ENCODE measurements at regions not wholly inside any gene's neighbourhood (a gene's known extent, or its start where the extent isn't known, plus 50 kb on each side); places are given as distances from the start of the nearest gene placed in this dataset.

DNA sequence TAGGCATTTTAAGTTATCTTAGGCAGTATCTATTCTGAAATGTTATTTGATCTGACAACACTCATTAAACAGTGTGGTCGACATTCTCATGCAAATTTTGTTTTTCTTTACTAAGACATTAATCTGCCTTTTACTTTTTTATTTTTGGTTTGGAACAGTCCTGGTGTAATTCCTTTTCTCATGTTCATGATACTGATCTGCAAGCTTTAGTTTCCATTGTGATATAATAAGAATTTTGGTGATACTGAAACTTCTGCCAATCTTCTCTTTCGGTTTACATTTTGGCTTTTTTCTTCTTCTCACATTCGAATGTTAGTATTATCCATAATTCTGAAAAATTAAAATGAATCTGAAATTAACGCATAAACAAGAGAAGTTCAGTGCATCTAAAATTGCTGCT is 281.9 kb upstream of the MTPN start:
- Histone ChIP-seq H3K27me3 (replicated peaks; ENCODE audit: insufficient read depth) (no peaks in the 10 kb centered on the region), H3K27ac (no peak overlapping the region), H3K9me3 (ENCODE audit: low read depth) (no peaks in the 10 kb centered on the region), H3K79me2 (ENCODE audit: insufficient read depth) (no peaks in the 10 kb centered on the region), H3K4me3 (no peak overlapping the region), H3K9ac (no peak overlapping the region), H3K4me1 (ENCODE audit: insufficient read depth) (no peaks in the 10 kb centered on the region), H3K4me2 (ENCODE audit: unreplicated experiment) (no peak overlapping the region), H3F3A (ENCODE audit: insufficient read depth) (no peaks in the 10 kb centered on the region), H2AFZ (no peak overlapping the region), H3K9me2 (ENCODE audit: insufficient read depth) (no peaks in the 10 kb centered on the region), H4K20me1 (ENCODE audit: insufficient read depth) (no peaks in the 10 kb centered on the region), H3K36me3 (ENCODE audit: low read depth) (no peaks in the 10 kb centered on the region)
- in situ Hi-C loops (cut with MboI), result no loop called here
- DNase-seq, result no peak
- TF ChIP-seq EZH2phosphoT487 (IDR thresholded peaks at IDR 0.05; ENCODE audit: insufficient read depth, low read depth), result no peak
- no peak for TF ChIP-seq EZH2 (IDR thresholded peaks at IDR 0.05; ENCODE audit: insufficient read depth, poor library complexity, severe bottlenecking)
- 17 to 20% methylated on average over 4 of the region's 4 CpGs for WGBS, 2 experiments (ENCODE audit: low coverage in 1 of 2, low lambda C conversion rate in 2 of 2, missing lambda C conversion rate in 2 of 2)

- H3K4me1 ChIP-seq (ENCODE audit: insufficient read depth), result no peaks in the 10 kb centered on the region
- in situ Hi-C loops (cut with MboI), result no loop called here
- H3K27me3 ChIP-seq (replicated peaks; ENCODE audit: insufficient read depth), result no peaks in the 10 kb centered on the region
- 9 to 21% methylated on average over 3 of the region's 3 CpGs for WGBS, 2 experiments (ENCODE audit: low coverage in 1 of 2, low lambda C conversion rate in 2 of 2, missing lambda C conversion rate in 2 of 2)
- H3K27ac ChIP-seq, result no peak overlapping the region
- no peaks in the 10 kb centered on the region for H3K79me2 ChIP-seq (ENCODE audit: insufficient read depth)
- H3K9me3 ChIP-seq (ENCODE audit: low read depth), result no peaks in the 10 kb centered on the region
- H3K4me2 ChIP-seq (ENCODE audit: unreplicated experiment), result no peak overlapping the region
- no peak overlapping the region for H3K9ac ChIP-seq
- no peak overlapping the region for H3K4me3 ChIP-seq
- no peak overlapping the region for H2AFZ ChIP-seq
- no peaks in the 10 kb centered on the region for H4K20me1 ChIP-seq (ENCODE audit: insufficient read depth)
- no peak for DNase-seq
- H3F3A ChIP-seq (ENCODE audit: insufficient read depth), result no peaks in the 10 kb centered on the region
- H3K9me2 ChIP-seq (ENCODE audit: insufficient read depth), result no peaks in the 10 kb centered on the region
- TF ChIP-seq EZH2 (IDR thresholded peaks at IDR 0.05; ENCODE audit: insufficient read depth, poor library complexity, severe bottlenecking) (no peak), EZH2phosphoT487 (IDR thresholded peaks at IDR 0.05; ENCODE audit: insufficient read depth, low read depth) (no peak)
- H3K36me3 ChIP-seq (ENCODE audit: low read depth), result no peaks in the 10 kb centered on the region
Measured at GRCh38 chr7:136256491-136256890, 279.3 kb upstream of the MTPN start.

GRCh38 chr7:136254148-136254547 is 277.0 kb upstream of the MTPN start:
- no peaks in the 10 kb centered on the region for H3K27me3 ChIP-seq (replicated peaks; ENCODE audit: insufficient read depth)
- H3K9me3 ChIP-seq (ENCODE audit: low read depth), result no peaks in the 10 kb centered on the region
- H3K36me3 ChIP-seq (ENCODE audit: low read depth), result no peaks in the 10 kb centered on the region
- H4K20me1 ChIP-seq (ENCODE audit: insufficient read depth), result no peaks in the 10 kb centered on the region
- no peak overlapping the region for H3K4me2 ChIP-seq (ENCODE audit: unreplicated experiment)
- H3K4me3 ChIP-seq, result no peak overlapping the region
- H3K9me2 ChIP-seq (ENCODE audit: insufficient read depth), result no peaks in the 10 kb centered on the region
- TF ChIP-seq EZH2phosphoT487 (IDR thresholded peaks at IDR 0.05; ENCODE audit: insufficient read depth, low read depth), result no peak
- no peak for TF ChIP-seq EZH2 (IDR thresholded peaks at IDR 0.05; ENCODE audit: insufficient read depth, poor library complexity, severe bottlenecking)
- H3K27ac ChIP-seq, result no peak overlapping the region
- H2AFZ ChIP-seq, result no peak overlapping the region
- no peak for DNase-seq
- in situ Hi-C loops (cut with MboI), result no loop called here
- WGBS, 2 experiments (ENCODE audit: low coverage in 1 of 2, low lambda C conversion rate in 2 of 2, missing lambda C conversion rate in 2 of 2), result 16 to 23% methylated on average over 6 of the region's 6 CpGs
- no peaks in the 10 kb centered on the region for H3K79me2 ChIP-seq (ENCODE audit: insufficient read depth)
- no peak overlapping the region for H3K9ac ChIP-seq
- no peaks in the 10 kb centered on the region for H3K4me1 ChIP-seq (ENCODE audit: insufficient read depth)
- H3F3A ChIP-seq (ENCODE audit: insufficient read depth), result no peaks in the 10 kb centered on the region

- no peak overlapping the region for H3K4me3 ChIP-seq
- H3K9me3 ChIP-seq (ENCODE audit: low read depth), result no peaks in the 10 kb centered on the region
- no peak for TF ChIP-seq EZH2phosphoT487 (IDR thresholded peaks at IDR 0.05; ENCODE audit: insufficient read depth, low read depth)
- TF ChIP-seq EZH2 (IDR thresholded peaks at IDR 0.05; ENCODE audit: insufficient read depth, poor library complexity, severe bottlenecking), result no peak
- H3K27ac ChIP-seq, result no peak overlapping the region
- no peak overlapping the region for H3K9ac ChIP-seq
- no peaks in the 10 kb centered on the region for H4K20me1 ChIP-seq (ENCODE audit: insufficient read depth)
- WGBS, 2 experiments (ENCODE audit: low coverage in 1 of 2, low lambda C conversion rate in 2 of 2, missing lambda C conversion rate in 2 of 2), result 20 to 29% methylated on average over 3 of the region's 3 CpGs
- H3K27me3 ChIP-seq (replicated peaks; ENCODE audit: insufficient read depth), result no peaks in the 10 kb centered on the region
- H3K79me2 ChIP-seq (ENCODE audit: insufficient read depth), result no peaks in the 10 kb centered on the region
- in situ Hi-C loops (cut with MboI), result no loop called here
- no peaks in the 10 kb centered on the region for H3K9me2 ChIP-seq (ENCODE audit: insufficient read depth)
- H2AFZ ChIP-seq, result no peak overlapping the region
- no peaks in the 10 kb centered on the region for H3K4me1 ChIP-seq (ENCODE audit: insufficient read depth)
- DNase-seq, result peak; percentile 1
- no peak overlapping the region for H3K4me2 ChIP-seq (ENCODE audit: unreplicated experiment)
- no peaks in the 10 kb centered on the region for H3K36me3 ChIP-seq (ENCODE audit: low read depth)
- no peaks in the 10 kb centered on the region for H3F3A ChIP-seq (ENCODE audit: insufficient read depth)
Measured at GRCh38 chr7:136251826-136252225, 274.7 kb upstream of the MTPN start.

- WGBS, 2 experiments (ENCODE audit: low coverage in 1 of 2, low lambda C conversion rate in 2 of 2, missing lambda C conversion rate in 2 of 2), result 5 to 18% methylated on average over 1 of the region's 1 CpG
- H2AFZ ChIP-seq, result no peak overlapping the region
Measured at GRCh38 chr7:136247211-136247610, 270.1 kb upstream of the MTPN start.

More at GRCh38 chr7:136247211-136247610, 270.1 kb upstream of the MTPN start:
- no peaks in the 10 kb centered on the region for H3F3A ChIP-seq (ENCODE audit: insufficient read depth)
- H3K9me2 ChIP-seq (ENCODE audit: insufficient read depth), result no peaks in the 10 kb centered on the region
- H3K27ac ChIP-seq, result no peak overlapping the region
- H3K9me3 ChIP-seq (ENCODE audit: low read depth), result no peaks in the 10 kb centered on the region
- no peak overlapping the region for H3K4me2 ChIP-seq (ENCODE audit: unreplicated experiment)
- no peaks in the 10 kb centered on the region for H4K20me1 ChIP-seq (ENCODE audit: insufficient read depth)
- no peak overlapping the region for H3K4me3 ChIP-seq
- no peaks in the 10 kb centered on the region for H3K79me2 ChIP-seq (ENCODE audit: insufficient read depth)
- DNase-seq, result no peak
- H3K36me3 ChIP-seq (ENCODE audit: low read depth), result no peaks in the 10 kb centered on the region
- H3K27me3 ChIP-seq (replicated peaks; ENCODE audit: insufficient read depth), result no peaks in the 10 kb centered on the region
- TF ChIP-seq EZH2phosphoT487 (IDR thresholded peaks at IDR 0.05; ENCODE audit: insufficient read depth, low read depth), result no peak
- TF ChIP-seq EZH2 (IDR thresholded peaks at IDR 0.05; ENCODE audit: insufficient read depth, poor library complexity, severe bottlenecking), result no peak
- in situ Hi-C loops (cut with MboI), result no loop called here
- H3K9ac ChIP-seq, result no peak overlapping the region
- H3K4me1 ChIP-seq (ENCODE audit: insufficient read depth), result no peaks in the 10 kb centered on the region

All from GM23248 (cell line).